OCI-LY7 (cell line): ENCODE measurements at regions not wholly inside any gene's neighbourhood (a gene's known extent, or its start where the extent isn't known, plus 50 kb on each side); places are given as distances from the start of the nearest gene placed in this dataset.
"Not testable (repeated sequence)": the region's sequence is repeated elsewhere in the genome, so short reads cannot be mapped to it uniquely, and the experiment has no call there.

Source experiments
- BruUV-seq: library from RNA; stranded (reverse); fragments of 400-500 nt; replicated peaks from 2 replicates; lab custom pipeline; 2021; lab: Mats Ljungman, UMichigan
- CTCF ChIA-PET: fragments of 300-600 bp; sonication (Branson Sonifier 250); formaldehyde crosslinking; loops from one replicate; lab custom pipeline; 2022; ENCODE audit warnings: antibody characterized with exemption; ENCODE audit not compliant: unreplicated experiment; lab: Charles Lee
- POLR2A ChIA-PET: fragments of 300-600 bp; sonication (Branson Sonifier 250); formaldehyde crosslinking; loops from one replicate; lab custom pipeline; 2022; ENCODE audit warnings: antibody characterized with exemption; lab: Charles Lee
- DNase-seq: peaks from one replicate; pipeline ENCODE4 v3.0.0-alpha.2; 2015; ENCODE audit warnings: low spot score
- H2AFZ ChIP-seq: fragments of 200-600 bp; sonication (generic), shearing (Covaris generic); 2 replicates; pipeline ENCODE4 v1.6.1; 2014; ENCODE audit warnings: mild to moderate bottlenecking, antibody characterized with exemption, low read length, moderate library complexity
- H3K27ac ChIP-seq: fragments of 200-600 bp; sonication (generic); 2 replicates; pipeline ENCODE4 v1.5.1; 2014; ENCODE audit warnings: mixed run types, low read depth, mild to moderate bottlenecking, moderate library complexity, low read length, inconsistent platforms; ENCODE audit not compliant: poor library complexity, severe bottlenecking
- H3K36me3 ChIP-seq: fragments of 200-600 bp; sonication (generic); 2 replicates; pipeline ENCODE4 v1.6.1; 2014; ENCODE audit warnings: mild to moderate bottlenecking, antibody characterized with exemption, low read length, moderate library complexity, mixed read lengths; ENCODE audit not compliant: insufficient read depth
- H3K4me1 ChIP-seq: fragments of 200-600 bp; sonication (generic); 2 replicates; pipeline ENCODE4 v1.5.1; 2014; ENCODE audit warnings: mild to moderate bottlenecking, low read length; ENCODE audit not compliant: insufficient read depth, poor library complexity, severe bottlenecking
- H3K4me2 ChIP-seq: fragments of 200-600 bp; sonication (generic); 2 replicates; pipeline ENCODE4 v1.6.1; 2014; ENCODE audit warnings: mild to moderate bottlenecking, low read length
- H3K4me3 ChIP-seq: fragments of 200-600 bp; sonication (generic); 2 replicates; pipeline ENCODE4 v1.5.1; 2014; ENCODE audit warnings: mild to moderate bottlenecking, low read depth, low read length; ENCODE audit not compliant: poor library complexity, severe bottlenecking
- H3K79me2 ChIP-seq: fragments of 200-600 bp; sonication (generic); 2 replicates; pipeline ENCODE4 v1.6.1; 2016; ENCODE audit warnings: low read depth, mild to moderate bottlenecking, low read length, moderate library complexity, mixed read lengths; ENCODE audit not compliant: insufficient read depth
- H3K9me2 ChIP-seq: fragments of 200-600 bp; sonication (generic); 2 replicates; pipeline ENCODE4 v1.6.1; 2016; ENCODE audit warnings: mild to moderate bottlenecking, low read length, mixed read lengths; ENCODE audit not compliant: insufficient read depth
- H3K9me3 ChIP-seq: fragments of 200-600 bp; sonication (generic); 2 replicates; pipeline ENCODE4 v1.6.1; 2014; ENCODE audit warnings: mild to moderate bottlenecking, mixed run types, low read length, mixed read lengths
- H4K20me1 ChIP-seq: fragments of 200-600 bp; sonication (generic); 2 replicates; pipeline ENCODE4 v1.6.1; 2014; ENCODE audit warnings: mild to moderate bottlenecking, antibody characterized with exemption, low read length, moderate library complexity, mixed read lengths; ENCODE audit not compliant: insufficient read depth
- EZH2phosphoT487 ChIP-seq: fragments of 200-600 bp; sonication (generic); IDR thresholded peaks from 2 replicates; pipeline ENCODE4 v1.6.1; 2018; ENCODE audit warnings: low read depth, borderline replicate concordance, mild to moderate bottlenecking, mixed run types, antibody characterized with exemption, low read length, moderate library complexity, mixed read lengths
- intact Hi-C: fragments of 100-400 bp; cut with micrococcal nuclease; formaldehyde crosslinking; loops from one replicate; pipeline ENCODE4 v1.10.0; 2022; ENCODE audit not compliant: unreplicated experiment
- TF ChIP-seq, protein P1 (sequence below): fragments of 200-600 bp; sonication (generic); conservative IDR thresholded peaks from 2 replicates; pipeline ENCODE4 v1.5.1; 2014; ENCODE audit warnings: mild to moderate bottlenecking, antibody characterized with exemption, low read length, moderate library complexity, mixed read lengths

DNA sequence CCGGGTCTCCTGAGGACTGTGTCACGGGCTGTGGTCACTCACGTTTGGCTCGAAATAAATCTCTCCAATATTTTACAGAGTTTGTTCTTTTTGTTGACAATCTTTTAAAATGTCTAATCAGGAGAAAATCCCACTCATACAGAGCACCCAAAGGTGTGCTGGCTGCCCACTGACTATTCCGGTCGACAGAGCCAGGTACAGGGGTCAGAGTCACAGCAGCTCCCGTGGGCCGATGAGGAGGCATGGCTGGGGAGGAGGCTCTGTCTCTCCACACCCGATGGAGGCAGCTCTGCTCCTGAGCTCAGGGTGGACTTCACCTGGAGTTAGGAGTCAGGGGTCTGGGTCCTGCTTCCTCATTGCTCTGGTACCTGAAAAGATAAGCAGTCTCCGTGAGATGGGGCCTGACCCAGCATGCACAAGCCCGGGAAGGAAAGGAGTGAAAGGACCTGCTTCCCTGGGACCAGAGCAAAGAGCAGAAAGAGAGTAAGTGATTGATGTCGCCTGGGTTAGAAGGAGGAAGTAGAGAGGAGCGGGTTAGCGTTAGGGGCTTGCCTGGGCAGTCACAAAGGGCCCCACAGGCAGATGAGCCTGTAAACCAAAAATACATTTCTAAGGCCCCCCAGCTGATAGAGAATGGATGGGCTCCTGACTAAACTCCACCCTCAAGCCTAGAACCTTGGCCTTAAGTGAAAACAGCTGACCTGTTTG is 53.5 kb upstream of the UNC93A start:
- Histone ChIP-seq H4K20me1 (no peaks in the 10 kb centered on the region), H3K9me2 (no peaks in the 10 kb centered on the region), H3K4me3 (no peak overlapping the region), H3K4me1 (no peaks in the 10 kb centered on the region), H3K9me3 (no peaks in the 10 kb centered on the region), H3K79me2 (no peaks in the 10 kb centered on the region), H3K36me3 (no peaks in the 10 kb centered on the region), H2AFZ (no peak overlapping the region), H3K4me2 (no peak overlapping the region), H3K27ac (no peak overlapping the region)
- TF ChIP-seq, protein P1, sequence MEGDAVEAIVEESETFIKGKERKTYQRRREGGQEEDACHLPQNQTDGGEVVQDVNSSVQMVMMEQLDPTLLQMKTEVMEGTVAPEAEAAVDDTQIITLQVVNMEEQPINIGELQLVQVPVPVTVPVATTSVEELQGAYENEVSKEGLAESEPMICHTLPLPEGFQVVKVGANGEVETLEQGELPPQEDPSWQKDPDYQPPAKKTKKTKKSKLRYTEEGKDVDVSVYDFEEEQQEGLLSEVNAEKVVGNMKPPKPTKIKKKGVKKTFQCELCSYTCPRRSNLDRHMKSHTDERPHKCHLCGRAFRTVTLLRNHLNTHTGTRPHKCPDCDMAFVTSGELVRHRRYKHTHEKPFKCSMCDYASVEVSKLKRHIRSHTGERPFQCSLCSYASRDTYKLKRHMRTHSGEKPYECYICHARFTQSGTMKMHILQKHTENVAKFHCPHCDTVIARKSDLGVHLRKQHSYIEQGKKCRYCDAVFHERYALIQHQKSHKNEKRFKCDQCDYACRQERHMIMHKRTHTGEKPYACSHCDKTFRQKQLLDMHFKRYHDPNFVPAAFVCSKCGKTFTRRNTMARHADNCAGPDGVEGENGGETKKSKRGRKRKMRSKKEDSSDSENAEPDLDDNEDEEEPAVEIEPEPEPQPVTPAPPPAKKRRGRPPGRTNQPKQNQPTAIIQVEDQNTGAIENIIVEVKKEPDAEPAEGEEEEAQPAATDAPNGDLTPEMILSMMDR: no peak
- no peak for TF ChIP-seq EZH2phosphoT487
- no peak for DNase-seq
- CTCF ChIA-PET: no interaction called here
- POLR2A ChIA-PET: no interaction called here
- intact Hi-C loops: no loop called here
- BruUV-seq: no TSS peak

DNA sequence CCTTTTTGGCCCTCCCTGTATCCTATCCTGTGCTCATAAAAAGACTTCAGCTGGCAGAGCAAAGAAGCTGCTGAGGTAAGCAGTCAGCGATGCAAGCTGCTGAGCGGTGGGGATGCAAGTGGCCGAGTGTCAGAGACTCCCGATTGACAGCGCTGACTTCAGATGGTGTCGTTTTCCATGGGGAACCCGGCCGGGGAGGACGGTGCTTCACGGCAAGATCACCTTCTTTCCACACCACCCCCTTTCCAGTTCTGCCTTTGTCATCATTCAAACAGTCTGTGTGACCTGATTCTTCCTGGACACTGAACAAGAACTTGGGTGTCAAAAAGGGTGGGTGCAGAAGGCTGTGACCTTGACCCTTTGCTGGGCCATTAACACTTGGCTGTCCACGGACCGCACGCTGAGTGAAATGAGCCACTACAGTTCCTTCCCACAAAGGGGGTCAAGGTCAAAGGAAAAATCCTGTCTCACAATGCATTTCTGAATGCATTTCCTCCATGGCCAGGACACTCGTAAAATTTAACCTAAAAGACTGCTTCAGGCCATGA is 52.9 kb upstream of the UNC93A start:
- Histone ChIP-seq H3K27ac (no peak overlapping the region), H3K9me3 (no peaks in the 10 kb centered on the region), H3K4me2 (no peak overlapping the region), H3K4me3 (no peak overlapping the region), H3K4me1 (no peaks in the 10 kb centered on the region), H3K79me2 (no peaks in the 10 kb centered on the region), H3K36me3 (no peaks in the 10 kb centered on the region), H2AFZ (no peak overlapping the region), H3K9me2 (no peaks in the 10 kb centered on the region), H4K20me1 (no peaks in the 10 kb centered on the region)
- POLR2A ChIA-PET: no interaction called here
- TF ChIP-seq EZH2phosphoT487: no peak
- TF ChIP-seq, protein P1: no peak
- CTCF ChIA-PET: no interaction called here
- no TSS peak for BruUV-seq
- no peak for DNase-seq
- intact Hi-C loops: no loop called here

DNA sequence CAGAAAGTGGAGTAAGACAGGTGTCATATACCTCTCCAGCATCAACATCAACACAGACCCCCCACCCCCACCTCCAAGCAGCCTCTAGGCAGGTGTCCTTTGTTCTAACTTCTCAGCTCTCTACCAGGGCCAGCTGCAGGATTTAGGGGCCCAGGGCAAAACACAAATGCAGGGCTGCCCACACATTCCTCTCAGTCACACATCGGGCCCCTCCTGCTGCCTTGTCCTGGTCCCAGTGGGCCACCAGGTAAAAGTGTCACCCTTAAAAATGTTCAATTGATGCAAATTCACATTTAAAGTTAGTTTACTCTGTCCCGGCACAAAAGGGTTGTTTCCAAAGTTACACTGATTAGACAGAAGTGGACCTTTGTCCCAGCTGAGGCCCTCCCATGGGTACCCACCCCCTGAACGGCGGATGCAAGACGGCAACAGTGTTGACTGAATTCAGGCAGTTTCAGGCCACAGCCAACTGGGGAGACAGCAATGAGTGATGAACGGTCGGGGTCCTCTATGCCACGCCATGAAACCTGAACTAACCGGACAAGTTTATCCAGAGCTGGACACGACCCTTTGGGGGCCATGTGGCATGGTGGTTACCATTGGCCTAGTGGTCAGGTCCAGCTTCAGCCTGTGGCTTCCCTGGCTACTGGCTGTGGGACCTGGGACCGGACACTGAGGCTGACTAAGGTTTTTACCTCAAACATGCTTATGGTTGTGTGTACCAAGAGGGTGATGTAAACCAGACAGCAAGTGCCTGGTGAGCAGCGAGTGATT is 52.2 kb upstream of the UNC93A start:
- Histone ChIP-seq H3K4me2 (no peak overlapping the region), H3K4me3 (no peak overlapping the region), H3K9me3 (no peaks in the 10 kb centered on the region), H3K36me3 (no peaks in the 10 kb centered on the region), H3K79me2 (no peaks in the 10 kb centered on the region), H3K27ac (no peak overlapping the region), H3K4me1 (no peaks in the 10 kb centered on the region), H4K20me1 (no peaks in the 10 kb centered on the region), H2AFZ (no peak overlapping the region), H3K9me2 (no peaks in the 10 kb centered on the region)
- intact Hi-C loops: no loop called here
- no TSS peak for BruUV-seq
- ChIA-PET POLR2A (no interaction called here), CTCF (no interaction called here)
- no peak for DNase-seq
- TF ChIP-seq, protein P1: no peak
- no peak for TF ChIP-seq EZH2phosphoT487

- H2AFZ ChIP-seq, H3K36me3 ChIP-seq, H3K9me2 ChIP-seq, H3K4me1 ChIP-seq, DNase-seq, H3K79me2 ChIP-seq, CTCF ChIA-PET, BruUV-seq, H3K4me2 ChIP-seq, H3K9me3 ChIP-seq, intact Hi-C loops, H4K20me1 ChIP-seq, POLR2A ChIA-PET, H3K27ac ChIP-seq, H3K4me3 ChIP-seq: not testable (repeated sequence)
Measured at GRCh38 chr6:167239470-167239869, 51.6 kb upstream of the UNC93A start.
